BJ (cell line): ENCODE measurements at regions not wholly inside any gene's neighbourhood (a gene's known extent, or its start where the extent isn't known, plus 50 kb on each side); places are given as distances from the start of the nearest gene placed in this dataset.

ENCODE experiments used
- CTCF ChIA-PET: fragments of 350-600 bp; formaldehyde crosslinking; extraction: SDS; loops from one replicate; lab custom pipeline; 2021; ENCODE audit warnings: antibody characterized with exemption, inconsistent platforms; lab: Yijun Ruan, JAX
- POLR2A ChIA-PET: fragments of 300-600 bp; sonication (Branson Sonifier 250); formaldehyde crosslinking; extraction: SDS; loops from one replicate; lab custom pipeline; 2021; ENCODE audit warnings: antibody characterized with exemption; lab: Charles Lee
- DNase-seq: peaks from one replicate; pipeline ENCODE4 v3.0.0-alpha.2; 2011; ENCODE audit warnings: low read depth
- H3K27me3 ChIP-seq: 2 replicates; pipeline ENCODE4 v1.6.0; 2011; ENCODE audit warnings: low read length; ENCODE audit not compliant: control insufficient read depth, insufficient read depth
- H3K36me3 ChIP-seq: 2 replicates; pipeline ENCODE4 v1.5.1; 2011; ENCODE audit warnings: low read length; ENCODE audit not compliant: control insufficient read depth, insufficient read depth
- H3K4me3 ChIP-seq: 2 replicates; pipeline ENCODE4 v1.5.1; 2011; ENCODE audit warnings: low read depth, mild to moderate bottlenecking, control low read depth, low read length
- TF ChIP-seq, protein P1 (sequence below): IDR thresholded peaks from 2 replicates; pipeline ENCODE4 v1.5.1; 2011; ENCODE audit warnings: low read depth, mild to moderate bottlenecking, control low read depth, inconsistent platforms, low read length, moderate library complexity; ENCODE audit not compliant: insufficient read depth

DNA sequence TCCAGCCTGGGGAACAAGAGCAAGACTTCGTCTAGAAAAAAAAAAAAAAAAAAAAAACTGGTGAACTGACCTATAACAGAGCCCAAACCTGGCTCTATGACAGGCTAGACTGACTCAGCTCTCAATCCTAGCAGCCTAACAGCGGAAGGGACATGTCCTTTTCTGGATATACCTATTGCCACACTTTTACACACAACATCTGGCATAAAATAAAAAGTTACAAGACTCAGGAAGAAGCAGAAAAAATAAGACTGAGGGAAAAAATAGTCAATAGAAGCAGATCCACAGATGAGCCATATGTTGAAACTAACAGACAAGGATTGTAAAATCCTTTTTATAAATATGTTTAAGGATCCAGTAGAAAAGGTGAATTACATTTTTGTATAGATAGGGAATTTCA lies 57.5 kb upstream of the IPO9 start:
- Histone ChIP-seq H3K4me3 (no peak overlapping the region), H3K36me3 (no peaks in the 10 kb centered on the region; the same call in 1 of the 2 replicates), H3K27me3 (no peaks in the 10 kb centered on the region)
- DNase-seq, result no peak
- TF ChIP-seq, protein P1, sequence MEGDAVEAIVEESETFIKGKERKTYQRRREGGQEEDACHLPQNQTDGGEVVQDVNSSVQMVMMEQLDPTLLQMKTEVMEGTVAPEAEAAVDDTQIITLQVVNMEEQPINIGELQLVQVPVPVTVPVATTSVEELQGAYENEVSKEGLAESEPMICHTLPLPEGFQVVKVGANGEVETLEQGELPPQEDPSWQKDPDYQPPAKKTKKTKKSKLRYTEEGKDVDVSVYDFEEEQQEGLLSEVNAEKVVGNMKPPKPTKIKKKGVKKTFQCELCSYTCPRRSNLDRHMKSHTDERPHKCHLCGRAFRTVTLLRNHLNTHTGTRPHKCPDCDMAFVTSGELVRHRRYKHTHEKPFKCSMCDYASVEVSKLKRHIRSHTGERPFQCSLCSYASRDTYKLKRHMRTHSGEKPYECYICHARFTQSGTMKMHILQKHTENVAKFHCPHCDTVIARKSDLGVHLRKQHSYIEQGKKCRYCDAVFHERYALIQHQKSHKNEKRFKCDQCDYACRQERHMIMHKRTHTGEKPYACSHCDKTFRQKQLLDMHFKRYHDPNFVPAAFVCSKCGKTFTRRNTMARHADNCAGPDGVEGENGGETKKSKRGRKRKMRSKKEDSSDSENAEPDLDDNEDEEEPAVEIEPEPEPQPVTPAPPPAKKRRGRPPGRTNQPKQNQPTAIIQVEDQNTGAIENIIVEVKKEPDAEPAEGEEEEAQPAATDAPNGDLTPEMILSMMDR, result no peak
- POLR2A ChIA-PET, result interaction anchor here (0.5 kb wide), 1 partner anchor 9 kb away, joined by 4 read pairs; no protein-coding TSS in a partner anchor
- CTCF ChIA-PET, result interaction anchor here (0.6 to 0.7 kb wide), 2 partner anchors 59 to 531 kb away, joined by 3 read pairs; no protein-coding TSS in a partner anchor

DNA sequence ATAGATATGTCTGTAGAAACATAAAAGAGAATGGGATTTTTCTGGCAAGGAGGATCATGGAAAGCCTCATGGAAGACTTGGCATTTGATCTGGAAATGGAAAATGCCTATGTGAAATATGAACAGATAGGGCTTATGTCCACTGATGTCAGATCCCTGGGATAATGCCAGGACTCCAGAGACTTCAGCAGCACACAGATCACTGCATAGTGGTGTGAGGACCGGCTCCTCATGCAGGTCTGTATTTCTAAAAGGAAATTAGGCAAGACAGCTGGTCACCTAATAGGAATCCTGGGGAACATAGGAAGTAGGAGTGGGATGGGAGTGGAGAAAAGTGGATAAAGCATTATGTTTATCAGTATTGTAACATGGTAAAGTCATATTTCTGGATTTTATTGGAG lies 56.8 kb upstream of the IPO9 start:
- H3K4me3 ChIP-seq, result no peak overlapping the region
- POLR2A ChIA-PET, result no interaction called here
- DNase-seq, result no peak
- TF ChIP-seq, protein P1, result no peak
- no peaks in the 10 kb centered on the region for H3K27me3 ChIP-seq
- H3K36me3 ChIP-seq, result no peaks in the 10 kb centered on the region; the same call in 1 of the 2 replicates
- CTCF ChIA-PET, result interaction anchor here (4.1 kb wide), 1 partner anchor 63 kb away, joined by 15 read pairs; no protein-coding TSS in a partner anchor

DNA sequence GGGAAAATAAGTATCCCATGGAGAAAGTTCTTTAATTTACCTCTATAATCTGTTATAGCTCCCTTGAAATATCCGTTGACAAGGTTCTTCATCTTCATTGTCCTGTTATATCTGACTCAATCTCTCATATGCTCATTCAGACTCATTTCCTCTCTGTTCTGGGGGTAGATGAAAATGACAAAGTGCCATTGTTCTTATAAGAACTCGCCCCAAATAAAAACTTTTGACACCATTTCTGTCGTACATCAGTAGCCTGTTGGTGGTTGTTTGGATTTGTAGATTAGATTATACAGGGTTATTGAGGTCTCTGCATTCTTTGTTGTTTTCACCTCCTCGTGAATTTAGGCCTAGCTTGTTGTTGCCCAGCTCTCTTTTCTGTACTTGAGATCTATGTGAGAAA lies 55.2 kb upstream of the IPO9 start:
- TF ChIP-seq, protein P1, result no peak
- no peaks in the 10 kb centered on the region for H3K27me3 ChIP-seq
- POLR2A ChIA-PET, result interaction anchor here (0.6 kb wide), 1 partner anchor 11 kb away, joined by 3 read pairs; no protein-coding TSS in a partner anchor
- CTCF ChIA-PET, result interaction anchor here (1.0 to 4.1 kb wide), 6 partner anchors 13 to 70 kb away, joined by 3 to 15 read pairs (median 3); no protein-coding TSS in a partner anchor
- no peaks in the 10 kb centered on the region; the same call in 1 of the 2 replicates for H3K36me3 ChIP-seq
- DNase-seq, result no peak
- H3K4me3 ChIP-seq, result no peak overlapping the region

DNA sequence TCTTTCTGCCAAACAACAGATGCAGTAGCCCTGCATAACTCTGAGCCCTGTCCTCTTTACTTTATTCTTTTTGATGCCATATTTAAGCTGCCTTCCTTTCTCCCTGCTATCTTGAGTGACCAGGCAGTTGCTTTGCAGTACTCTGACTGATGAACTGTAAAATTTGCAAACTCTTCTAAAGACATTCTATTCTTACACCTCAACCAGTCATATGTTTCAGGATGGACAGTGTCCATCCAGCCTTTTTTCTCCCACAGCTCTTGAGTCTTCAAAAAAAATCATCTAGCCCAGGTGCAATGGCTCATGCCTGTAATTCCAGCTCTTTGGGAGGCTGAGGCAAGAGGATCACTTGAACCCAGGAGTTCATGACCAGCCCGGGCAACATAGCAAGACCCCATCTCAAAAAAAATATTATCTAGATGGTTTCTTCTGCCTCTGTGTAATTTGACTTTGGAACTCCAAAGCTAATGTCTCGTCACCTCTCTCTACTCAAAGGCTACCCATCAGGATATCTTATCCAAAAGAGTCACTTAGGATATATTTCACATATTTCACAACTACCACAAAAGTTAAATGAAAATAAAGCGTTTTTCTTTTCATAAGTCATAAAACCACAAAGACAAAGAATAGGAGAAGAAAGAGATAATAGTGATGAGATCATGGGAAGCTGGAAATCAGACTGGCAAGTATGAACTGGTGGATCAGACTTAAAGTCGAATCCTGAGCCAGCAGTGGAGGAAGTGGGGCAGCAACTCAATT lies 54.6 kb upstream of the IPO9 start:
- H3K36me3 ChIP-seq, result no peaks in the 10 kb centered on the region; the same call in 1 of the 2 replicates
- no peak for DNase-seq
- no peaks in the 10 kb centered on the region for H3K27me3 ChIP-seq
- no peak overlapping the region for H3K4me3 ChIP-seq
- ChIA-PET POLR2A (interaction anchor here (0.6 kb wide), 1 partner anchor 11 kb away, joined by 3 read pairs; no protein-coding TSS in a partner anchor), CTCF (interaction anchor here (0.6 to 4.1 kb wide), 9 partner anchors 12 to 249 kb away, joined by 3 to 15 read pairs (median 3); no protein-coding TSS in a partner anchor)
- TF ChIP-seq, protein P1, result no peak

DNA sequence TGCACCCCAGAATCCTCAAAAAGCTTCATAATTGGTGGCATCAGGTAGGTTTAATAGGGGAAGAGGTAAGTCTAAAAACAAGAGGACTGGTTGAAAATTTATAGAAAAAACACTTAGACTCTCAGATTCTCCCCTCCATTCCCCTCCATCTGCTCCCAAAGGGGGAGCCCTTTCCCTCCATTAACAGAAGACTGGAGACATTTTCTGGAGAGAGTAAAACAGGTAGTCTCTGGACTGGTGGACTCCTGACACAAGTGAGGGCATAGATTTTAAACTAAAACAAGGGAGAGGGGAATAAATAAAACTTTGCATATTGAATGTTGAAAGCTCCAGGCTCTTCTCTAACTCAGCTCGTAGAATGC lies 54.0 kb upstream of the IPO9 start:
- no peaks in the 10 kb centered on the region for H3K27me3 ChIP-seq
- CTCF ChIA-PET, result interaction anchor here (0.6 to 4.1 kb wide), 8 partner anchors 12 to 249 kb away, joined by 3 to 15 read pairs (median 3); no protein-coding TSS in a partner anchor
- TF ChIP-seq, protein P1, result no peak
- POLR2A ChIA-PET, result no interaction called here
- no peaks in the 10 kb centered on the region; the same call in 1 of the 2 replicates for H3K36me3 ChIP-seq
- no peak overlapping the region for H3K4me3 ChIP-seq
- no peak for DNase-seq
